ENCODE measurements at regions not wholly inside any gene's neighbourhood (a gene's known extent, or its start where the extent isn't known, plus 50 kb on each side); places are given as distances from the start of the nearest gene placed in this dataset.

- no peak for DNase-seq
Observed at GRCh38 chr22:49266561-49267519, 560.8 kb downstream of the BRD1 start.

- DNase-seq: no peak
Observed at GRCh38 chr22:49264696-49265095, 563.0 kb downstream of the BRD1 start.

- DNase-seq: no peak
Observed at GRCh38 chr22:49263101-49263500, 564.6 kb downstream of the BRD1 start.

- DNase-seq: no peak
Observed at GRCh38 chr22:49262167-49262566, 565.5 kb downstream of the BRD1 start.

- DNase-seq: no peak
Observed at GRCh38 chr22:49261616-49262015, 566.1 kb downstream of the BRD1 start.

GRCh38 chr22:49260681-49261580 lies 566.7 kb downstream of the BRD1 start:
- no peak for DNase-seq

- DNase-seq: no peak
Observed at GRCh38 chr22:49259839-49260615, 567.6 kb downstream of the BRD1 start.

- DNase-seq: no peak
Observed at GRCh38 chr22:49258107-49259010, 569.3 kb downstream of the BRD1 start.

GRCh38 chr22:49257551-49257961 lies 570.1 kb downstream of the BRD1 start:
- no peak for DNase-seq

- no peak for DNase-seq
Observed at GRCh38 chr22:49255741-49256318, 571.8 kb downstream of the BRD1 start.

GRCh38 chr22:49255154-49255553 lies 572.5 kb downstream of the BRD1 start:
- DNase-seq: no peak

- DNase-seq: no peak
Observed at GRCh38 chr22:49253656-49254055, 574.0 kb downstream of the BRD1 start.

GRCh38 chr22:49251371-49251770 lies 576.3 kb downstream of the BRD1 start:
- no peak for DNase-seq

GRCh38 chr22:49247194-49247924 lies 580.3 kb downstream of the BRD1 start:
- no peak for DNase-seq

GRCh38 chr22:49244466-49245420 lies 582.9 kb downstream of the BRD1 start:
- no peak for DNase-seq

GRCh38 chr22:49243965-49244364 lies 583.7 kb downstream of the BRD1 start:
- DNase-seq: no peak

- DNase-seq: no peak
Observed at GRCh38 chr22:49243335-49243734, 584.3 kb downstream of the BRD1 start.

- no peak for DNase-seq
Observed at GRCh38 chr22:49242480-49242879, 585.2 kb downstream of the BRD1 start.

GRCh38 chr22:49241174-49241851 lies 586.4 kb downstream of the BRD1 start:
- no peak for DNase-seq
